ENCODE measurements at regions not wholly inside any gene's neighbourhood (a gene's known extent, or its start where the extent isn't known, plus 50 kb on each side); places are given as distances from the start of the nearest gene placed in this dataset.
"Not testable (repeated sequence)": the region's sequence is repeated elsewhere in the genome, so short reads cannot be mapped to it uniquely, and the experiment has no call there.

DNA sequence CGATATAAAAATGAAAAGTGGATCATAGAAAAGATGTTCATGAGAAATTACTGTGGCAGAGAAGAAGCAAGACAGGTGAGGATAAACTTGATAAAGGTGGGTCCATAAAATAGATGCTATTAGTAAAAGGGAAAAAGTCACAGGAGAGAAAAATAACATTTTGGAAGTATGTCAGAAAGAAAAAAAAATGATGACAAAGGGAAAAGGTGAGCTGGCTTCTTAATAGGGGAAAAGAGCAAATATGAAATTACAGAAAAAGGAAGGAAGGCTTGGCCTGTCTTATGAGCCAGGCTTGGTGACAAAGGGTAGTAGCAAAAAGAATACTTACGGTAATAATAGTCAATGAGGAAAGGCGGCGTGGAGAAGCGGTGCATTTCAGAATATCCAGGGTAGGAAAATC lies 386.1 kb downstream of the RWDD3 start:
- no peak for DNase-seq

DNA sequence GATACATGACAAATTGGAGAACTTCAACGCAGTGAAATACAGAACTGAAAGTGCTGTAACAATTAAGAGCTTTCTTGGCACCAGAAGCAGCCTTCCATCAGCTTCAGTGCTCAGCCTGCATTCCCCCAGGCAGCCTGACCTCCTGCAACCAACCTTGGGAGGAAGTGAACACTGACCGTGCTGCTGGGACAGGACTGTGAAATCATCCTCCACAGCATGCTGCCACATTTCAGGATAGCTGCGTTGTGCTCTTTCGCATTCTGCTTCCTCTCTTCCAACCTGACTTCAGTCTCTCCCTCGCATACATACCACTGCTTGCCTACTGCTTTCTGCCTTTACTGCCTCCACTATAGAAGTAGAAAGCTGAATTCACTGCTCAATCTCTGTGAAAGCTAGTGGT lies 388.6 kb downstream of the RWDD3 start:
- no peak for DNase-seq

DNA sequence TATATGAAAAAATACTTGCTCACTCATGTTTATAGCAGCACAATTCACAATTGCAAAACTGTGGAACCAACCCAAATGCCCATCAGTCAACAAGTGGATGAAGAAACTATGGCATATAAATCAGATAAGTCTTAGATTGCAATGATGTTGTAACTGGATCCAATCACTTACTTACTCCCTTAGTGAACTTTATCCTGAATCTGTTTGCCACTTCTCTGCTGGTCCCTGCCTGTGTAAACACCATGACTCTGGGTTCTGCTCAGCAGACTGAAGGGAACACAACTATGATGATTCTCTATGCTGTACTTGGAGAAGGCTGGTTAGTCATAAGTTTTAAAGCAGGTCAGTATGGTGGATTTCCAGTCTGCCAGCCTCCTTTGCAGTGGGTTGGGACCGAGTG lies 391.2 kb downstream of the RWDD3 start:
- DNase-seq, result no peak

DNA sequence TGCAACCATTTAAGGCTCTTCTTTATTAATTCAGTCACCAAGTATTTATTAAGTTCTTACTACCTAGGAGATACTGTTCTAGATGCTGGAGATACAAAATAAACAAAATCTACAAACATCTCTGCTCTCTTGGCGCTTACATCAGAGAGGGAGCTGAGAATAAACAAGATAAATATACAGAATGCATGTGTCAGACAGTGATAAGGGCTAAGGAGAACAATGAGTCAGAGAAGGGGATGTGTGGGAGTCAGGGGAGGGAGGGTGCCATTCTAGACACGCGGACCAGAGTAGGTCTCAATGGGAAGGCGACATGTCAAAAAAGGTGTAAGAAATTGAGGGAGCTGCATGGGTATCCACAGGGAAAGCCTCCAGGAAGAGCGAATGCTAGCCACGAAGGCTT lies 393.2 kb downstream of the RWDD3 start:
- DNase-seq, result no peak

DNA sequence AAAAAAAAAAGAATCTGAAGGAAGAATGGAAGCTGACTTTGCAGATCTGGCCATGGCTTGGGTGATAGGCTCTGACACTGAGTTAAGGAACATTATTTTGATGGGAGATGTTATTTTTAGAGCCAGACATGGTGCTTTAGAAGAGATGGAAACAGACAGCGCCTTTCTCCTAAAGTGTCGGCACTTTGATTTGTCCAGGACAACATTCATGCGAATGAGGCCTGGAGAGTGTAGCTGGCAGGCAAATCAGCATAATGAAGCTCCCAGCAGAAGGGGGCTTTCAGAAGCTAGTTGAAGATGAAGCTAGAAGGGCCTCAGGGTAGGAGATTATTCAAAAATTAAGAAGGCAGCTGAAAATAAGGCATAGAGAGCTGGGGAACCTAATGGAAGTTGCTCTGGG lies 397.7 kb downstream of the RWDD3 start:
- no peak for DNase-seq

DNA sequence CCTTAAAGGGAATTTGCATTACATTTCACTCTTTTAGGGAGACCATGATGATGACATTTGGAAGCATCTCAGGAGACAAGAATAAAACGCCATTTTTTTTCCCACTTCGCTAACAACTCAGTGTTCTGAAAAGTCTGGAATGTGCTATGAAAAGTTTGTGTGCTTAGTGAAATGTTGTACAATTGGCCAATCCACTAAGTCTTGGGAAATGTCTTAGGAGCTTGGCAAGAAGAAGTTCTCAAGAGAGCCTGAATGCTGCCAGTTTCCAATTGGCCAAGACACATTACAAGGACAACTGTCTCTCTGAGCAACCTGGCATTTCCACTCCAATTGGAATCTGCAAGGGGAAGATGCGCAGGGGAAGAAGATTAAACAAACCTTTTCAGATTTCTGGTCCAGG lies 401.8 kb downstream of the RWDD3 start:
- DNase-seq, result no peak

DNA sequence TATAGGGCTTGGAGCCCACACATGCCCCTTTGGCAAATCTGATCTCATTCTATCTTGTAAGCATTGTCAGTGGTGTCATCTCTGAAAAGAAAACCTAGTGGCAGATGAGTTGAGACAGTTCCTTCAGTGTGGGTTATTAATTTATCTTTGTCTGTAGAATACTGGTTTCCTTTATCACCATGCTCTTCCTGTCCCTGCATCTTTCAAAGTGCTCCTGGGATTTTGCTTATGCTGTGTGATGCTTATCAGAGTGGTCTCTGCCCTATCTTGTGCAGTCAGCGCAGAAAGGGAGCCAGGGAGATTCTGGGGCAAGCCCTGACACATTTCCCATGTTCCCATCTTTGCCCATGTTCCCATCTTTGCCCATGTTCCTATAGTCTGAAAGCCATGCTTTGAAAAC lies 402.9 kb downstream of the RWDD3 start:
- DNase-seq, result no peak

DNA sequence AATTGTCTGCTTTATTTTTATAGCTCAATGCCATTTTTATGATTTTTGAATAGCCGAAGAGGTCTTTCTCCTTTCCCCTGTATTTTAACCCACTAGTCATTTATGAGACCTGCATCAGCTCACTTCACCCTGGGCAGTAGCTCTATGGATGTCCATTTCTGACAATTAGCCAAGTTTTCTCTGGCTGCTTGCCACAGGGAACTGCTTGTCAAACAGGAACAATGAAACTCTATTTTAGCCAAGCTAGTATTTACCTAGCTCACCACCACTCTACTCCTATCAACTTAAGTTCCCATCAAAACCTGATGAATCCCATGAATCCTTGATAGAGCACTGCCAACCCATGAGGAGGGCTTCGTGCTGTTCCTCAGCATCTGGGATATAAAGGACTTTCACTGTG lies 406.7 kb downstream of the RWDD3 start:
- no peak for DNase-seq

DNA sequence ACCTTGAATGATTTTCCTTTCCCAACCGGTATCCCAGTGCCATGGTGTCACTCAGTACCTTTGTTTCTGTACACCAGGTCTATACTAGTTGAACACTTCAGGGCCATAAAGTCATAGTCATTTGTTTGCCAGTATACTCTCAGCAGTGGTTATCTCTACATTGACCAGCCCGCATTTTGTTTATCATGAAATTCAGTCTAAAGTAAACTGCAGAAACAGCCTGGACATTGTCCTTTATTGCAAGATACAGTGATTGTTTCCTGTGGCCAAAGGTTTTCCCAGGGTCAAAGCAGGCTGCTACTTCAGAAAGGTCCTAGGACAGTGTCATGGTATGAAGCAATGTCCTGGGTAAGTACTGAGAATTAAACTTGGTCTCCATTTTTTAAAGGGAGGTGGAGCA lies 407.4 kb downstream of the RWDD3 start:
- no peak for DNase-seq

DNA sequence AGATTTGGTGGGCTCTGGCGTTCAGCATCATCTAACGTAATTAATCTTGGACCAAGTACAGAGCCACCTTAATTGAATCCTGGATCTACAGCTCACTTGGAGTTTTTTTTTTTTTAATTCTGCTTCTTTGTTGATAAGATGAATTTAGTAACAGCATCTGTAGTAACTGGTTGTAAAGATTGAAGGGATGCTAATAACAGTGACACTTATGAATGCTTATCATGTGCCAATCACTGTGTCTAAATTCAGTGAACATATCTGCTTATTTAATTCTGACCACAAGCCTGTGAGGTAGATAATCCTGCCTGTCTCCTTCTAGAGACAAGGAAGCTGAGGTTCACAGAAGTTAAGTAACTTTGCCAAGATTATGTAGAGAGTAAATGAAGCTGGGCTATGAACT lies 408.0 kb downstream of the RWDD3 start:
- no peak for DNase-seq

DNA sequence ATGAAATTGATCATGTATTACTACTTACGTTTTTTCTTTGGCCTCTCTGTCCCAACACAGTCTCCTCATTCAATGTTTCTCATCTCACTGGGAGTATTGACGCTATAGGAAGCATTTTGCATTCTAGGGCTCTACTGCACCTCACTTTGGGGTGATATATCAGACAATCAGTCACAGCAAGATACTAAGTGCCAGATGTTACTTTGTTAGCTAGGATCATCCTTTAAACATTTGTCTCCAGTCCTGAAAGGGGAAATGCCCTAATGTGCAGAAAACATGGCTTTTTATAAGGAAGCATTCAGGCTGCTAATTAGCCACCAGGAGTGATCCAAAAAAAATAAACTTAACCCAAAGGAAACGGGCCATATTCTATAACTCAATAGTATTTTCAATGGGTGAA lies 409.1 kb downstream of the RWDD3 start:
- DNase-seq, result no peak

DNA sequence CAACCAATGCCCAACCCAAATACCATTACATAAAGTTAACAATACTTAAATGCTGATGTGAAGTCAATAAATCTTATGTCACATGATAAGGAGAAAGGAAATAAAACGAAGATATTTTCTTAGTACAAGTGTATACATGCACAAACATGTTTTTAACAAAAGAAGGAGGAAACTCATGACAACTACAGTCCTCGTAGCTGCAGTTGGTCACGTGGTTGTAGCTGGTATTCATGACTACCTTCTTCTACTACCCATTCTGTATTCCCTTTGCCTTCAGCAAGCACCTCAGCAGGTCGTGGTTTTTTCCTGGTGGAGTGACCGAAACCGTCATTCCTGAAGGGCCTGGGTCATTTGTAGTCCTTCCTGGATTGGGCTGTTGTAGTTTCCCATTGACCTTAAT lies 411.1 kb downstream of the RWDD3 start:
- DNase-seq, result not testable (repeated sequence)

DNA sequence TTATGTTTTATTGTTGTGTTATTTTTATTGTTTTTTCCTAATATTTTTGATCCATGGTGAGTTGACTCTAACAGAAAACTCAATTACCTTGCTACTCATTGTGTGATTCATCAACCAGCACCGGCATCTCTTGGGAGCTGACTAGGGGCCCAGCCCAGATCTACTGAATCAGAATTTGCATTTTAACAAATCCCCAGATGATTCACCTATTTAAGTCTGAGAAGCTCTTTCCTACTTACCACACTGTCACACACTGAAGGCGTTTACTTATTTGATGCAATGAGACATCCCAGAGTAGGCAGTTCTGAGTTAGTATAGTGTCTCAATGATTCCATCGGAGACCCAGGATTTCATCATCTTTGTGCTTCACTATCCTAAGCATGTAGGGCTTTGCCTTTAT lies 416.6 kb downstream of the RWDD3 start:
- DNase-seq, result no peak

DNA sequence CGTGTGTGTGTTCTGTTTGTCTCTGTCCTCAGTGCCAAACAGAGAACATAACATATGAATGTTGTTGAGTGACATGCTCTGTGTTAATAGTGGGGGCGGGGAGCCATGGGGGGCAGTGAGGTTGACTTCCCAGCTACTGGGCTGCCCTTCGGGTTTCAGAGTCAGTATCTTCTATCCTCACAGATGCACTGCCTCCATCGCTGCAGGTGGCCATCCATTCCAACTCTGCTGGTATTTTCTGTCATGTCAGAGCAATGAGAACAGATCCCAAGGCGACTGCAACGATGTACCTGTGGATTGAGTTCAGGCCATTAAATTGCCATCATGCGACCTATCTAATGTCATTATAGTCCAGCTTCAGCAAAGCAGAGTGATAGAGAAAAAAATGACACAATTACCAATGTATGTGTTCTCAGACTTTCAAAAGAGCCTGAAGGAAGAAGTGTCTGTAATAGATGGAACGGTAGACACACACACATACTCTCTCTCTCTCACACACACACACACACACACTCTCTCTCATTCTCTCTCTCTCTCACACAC lies 418.5 kb downstream of the RWDD3 start:
- no peak for DNase-seq

DNA sequence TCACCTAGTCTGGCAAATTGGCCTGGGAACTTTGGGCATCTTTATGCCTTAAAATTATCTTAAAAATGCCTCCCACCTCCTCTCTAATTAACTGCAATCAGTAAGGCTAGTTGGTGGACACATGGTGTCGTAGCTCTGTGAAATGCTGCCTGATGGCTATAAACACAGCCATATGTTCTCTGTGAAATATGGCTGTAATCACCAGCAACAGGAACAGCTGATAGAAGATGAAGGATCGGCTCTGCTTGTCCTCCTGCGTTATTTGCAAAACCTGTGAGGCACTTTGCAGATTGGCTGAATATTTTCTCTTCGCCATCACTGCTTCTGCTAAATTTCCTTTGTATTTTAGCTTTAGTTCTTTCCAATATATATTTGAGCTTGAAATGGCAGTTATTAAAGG lies 419.6 kb downstream of the RWDD3 start:
- no peak for DNase-seq

DNA sequence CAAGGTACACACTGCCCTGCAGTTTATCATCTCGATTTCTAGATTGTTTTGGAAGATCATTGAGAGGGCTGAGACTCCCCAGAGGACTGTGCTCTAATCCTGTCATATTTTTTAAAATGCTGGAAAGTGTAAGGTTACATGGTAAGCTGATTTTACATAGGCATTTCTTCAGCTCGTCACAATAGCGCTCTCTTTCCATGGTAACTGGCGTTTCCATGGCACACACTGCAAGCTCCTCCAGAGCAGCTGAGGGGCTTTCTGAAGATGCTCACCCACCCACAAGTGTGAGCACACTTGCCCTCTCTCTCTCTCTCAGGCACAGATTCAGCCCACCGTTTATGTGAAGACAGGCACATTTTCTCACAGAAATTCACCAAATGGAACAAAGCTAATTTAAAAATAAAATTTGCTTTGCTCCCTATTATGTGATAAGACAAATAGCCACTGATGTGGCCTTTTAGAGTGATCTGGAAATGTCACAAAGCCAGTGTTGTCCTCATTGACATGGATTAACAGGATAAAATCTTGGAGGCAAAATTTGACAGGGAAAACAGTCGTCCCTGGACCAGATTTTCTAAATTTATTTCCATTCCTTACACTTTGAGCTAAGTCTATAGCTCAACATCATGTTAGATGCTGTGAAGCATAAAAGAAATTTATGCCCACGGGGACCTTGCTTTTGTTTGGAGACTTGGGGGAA lies 421.5 kb downstream of the RWDD3 start:
- no peak for DNase-seq

DNA sequence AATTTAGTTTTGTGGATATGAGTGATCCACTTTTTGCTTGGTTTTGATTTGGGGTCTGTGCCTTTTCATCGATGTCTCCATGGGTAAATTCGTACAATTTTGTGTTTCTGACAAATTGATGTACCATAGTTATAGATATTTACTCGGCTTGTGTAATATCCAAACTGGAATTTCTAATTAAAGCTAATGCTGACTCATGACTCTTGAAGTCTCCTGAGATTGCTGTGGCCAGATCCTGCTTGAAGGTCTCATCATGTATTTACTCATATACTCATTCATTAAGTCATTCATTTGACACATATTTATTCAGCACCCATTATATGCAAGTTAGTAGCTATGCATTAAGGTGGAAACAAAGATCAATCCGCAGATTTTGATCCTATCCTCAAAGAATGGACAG lies 423.2 kb downstream of the RWDD3 start:
- no peak for DNase-seq

DNA sequence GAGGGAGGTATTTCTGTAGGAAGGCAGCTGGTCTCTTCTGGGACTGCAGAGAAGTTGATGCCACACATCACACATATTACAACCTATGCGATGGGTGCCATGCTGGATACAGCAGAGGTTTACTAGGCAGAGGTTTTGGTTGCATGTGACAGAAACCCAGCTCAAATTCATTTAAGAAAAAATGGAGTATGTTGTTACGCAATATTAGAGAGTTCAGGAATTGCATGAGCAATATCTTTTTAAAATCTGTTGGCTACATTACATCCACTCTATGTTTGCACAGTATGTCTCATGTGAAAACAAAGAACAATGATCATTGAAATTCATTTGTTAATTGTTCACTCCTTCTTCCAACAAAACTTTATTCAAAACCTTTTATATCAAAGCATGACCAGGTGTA lies 425.2 kb downstream of the RWDD3 start:
- DNase-seq, result no peak

DNA sequence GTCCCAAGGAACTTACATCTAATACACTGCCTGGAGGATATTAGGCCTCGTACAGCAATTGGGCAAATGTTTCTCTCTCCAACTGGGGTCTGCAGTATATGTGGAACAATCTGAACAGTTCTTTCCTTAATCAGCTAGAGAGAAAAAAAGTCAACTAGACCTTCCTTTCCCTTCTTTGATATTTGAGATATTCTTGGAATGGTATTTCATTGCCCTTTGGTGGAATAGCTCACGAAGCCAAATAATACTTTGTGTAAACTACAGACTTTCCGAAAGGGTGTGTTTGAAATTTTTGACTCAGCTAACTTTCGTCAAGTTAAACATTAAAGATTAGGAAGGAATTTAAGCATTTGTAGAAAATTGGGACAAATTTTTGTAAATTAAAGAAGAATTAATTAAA lies 425.6 kb downstream of the RWDD3 start:
- DNase-seq, result no peak

DNA sequence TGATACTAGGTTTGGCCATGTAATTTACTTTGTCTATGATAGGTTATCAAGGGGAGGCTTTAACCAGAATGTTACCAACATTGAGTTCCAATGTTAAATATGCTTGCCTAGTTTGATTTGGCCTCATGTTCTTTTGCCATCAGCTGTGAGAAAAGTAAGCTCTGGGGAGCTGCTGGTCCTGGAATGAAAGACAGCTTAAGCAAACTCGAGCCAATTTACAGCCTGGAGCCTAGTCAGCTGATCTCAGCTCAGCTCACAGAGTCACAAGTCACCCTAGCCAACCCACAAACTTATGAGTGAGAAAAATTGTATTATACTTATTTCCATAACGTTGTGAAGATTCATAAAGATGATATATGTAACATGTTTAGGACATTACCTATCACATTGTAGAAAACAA lies 426.7 kb downstream of the RWDD3 start:
- DNase-seq, result no peak

DNA sequence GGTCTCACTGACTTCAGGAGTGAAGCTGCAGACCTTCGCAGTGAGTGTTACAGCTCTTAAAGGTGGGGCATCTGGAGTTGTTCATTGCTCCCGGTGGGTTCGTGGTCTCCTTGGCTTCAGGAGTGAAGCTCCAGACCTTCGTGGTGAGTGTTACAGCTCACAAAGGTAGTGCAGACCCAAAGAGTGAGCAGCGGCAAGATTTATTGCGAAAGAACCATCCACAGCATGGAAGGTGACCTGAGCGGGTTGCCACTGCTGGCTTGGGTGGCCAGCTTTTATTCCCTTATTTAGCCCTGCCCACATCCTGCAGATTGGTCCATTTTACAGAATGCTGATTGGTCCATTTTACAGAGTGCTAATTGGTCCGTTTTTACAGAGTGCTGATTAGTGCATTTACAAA lies 429.5 kb downstream of the RWDD3 start:
- not testable (repeated sequence) for DNase-seq

DNA sequence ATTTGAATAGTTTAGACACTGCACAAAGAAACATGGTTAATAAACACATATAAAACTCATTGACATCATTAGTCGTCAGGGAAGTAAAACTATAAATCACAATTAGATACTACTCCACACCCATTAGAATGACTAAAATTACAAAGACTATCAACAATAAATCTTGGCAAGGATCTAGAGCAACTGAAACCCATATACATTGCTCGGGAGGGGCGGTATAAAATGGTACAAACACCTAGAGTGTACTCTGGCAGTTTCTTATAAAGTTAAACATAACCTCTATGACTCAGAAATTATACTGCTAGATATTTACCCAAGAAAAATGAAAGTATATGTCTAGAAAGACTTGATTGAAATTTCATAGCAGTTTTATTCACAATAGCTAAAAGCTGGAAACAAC lies 434.2 kb downstream of the RWDD3 start:
- DNase-seq, result no peak

DNA sequence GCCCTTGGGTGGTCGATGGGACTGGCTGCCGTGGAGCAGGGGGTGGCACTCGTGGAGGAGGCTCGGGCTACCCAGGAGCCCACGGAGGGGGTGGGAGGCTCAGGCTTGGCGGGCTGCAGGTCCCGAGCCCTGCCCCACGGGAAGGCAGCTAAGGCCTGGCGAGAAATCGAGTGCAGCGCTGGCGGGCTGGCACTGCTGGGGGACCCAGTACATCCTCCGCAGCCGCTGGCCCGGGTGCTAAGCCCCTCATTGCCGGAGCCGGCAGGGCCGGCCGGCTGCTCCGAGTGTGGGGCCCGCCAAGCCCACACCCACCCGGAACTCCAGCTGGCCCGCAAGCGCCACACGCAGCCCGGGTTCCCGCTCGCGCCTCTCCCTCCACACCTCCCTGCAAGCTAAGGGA lies 435.6 kb downstream of the RWDD3 start:
- not testable (repeated sequence) for DNase-seq

DNA sequence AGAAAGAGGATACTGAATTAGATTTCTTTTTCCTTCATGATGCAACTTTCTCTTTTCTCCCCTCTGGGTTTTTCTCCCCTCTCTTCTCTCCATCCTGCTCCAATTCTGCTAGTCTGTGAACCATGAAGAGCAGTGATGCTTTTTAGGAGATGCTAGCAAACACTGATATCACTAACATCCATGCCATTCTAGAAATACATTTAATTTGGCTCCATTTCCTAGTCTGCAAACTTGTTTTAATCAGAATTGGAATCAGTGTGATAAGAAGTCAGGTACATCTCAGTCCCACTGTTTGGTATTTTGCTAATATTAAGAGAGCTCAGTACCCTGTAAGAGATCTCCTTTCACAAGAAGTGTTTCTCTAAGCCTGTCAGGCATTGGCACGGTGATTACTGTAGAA lies 437.1 kb downstream of the RWDD3 start:
- no peak for DNase-seq

DNA sequence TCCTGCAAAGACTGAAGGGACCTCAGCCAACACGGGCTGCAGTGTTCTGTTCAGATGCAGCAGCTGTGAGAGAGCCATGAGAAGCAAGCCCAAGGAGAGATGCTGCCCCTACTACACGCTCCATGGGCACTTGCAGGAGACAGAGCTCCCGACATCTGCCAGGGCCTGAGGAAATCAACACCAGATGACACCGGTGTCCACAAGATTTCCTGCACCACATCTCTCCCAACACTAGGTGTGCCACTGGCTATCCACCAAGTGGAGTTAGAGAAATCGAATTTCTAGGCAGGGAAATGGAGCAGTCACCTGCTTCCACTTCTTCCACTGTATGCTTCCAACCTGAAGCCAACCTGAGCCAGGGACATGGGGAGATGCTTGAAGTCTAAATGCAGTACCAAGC lies 445.3 kb downstream of the RWDD3 start:
- no peak for DNase-seq

Measured in occipital lobe (tissue), 1 donor.